GM18508 (cell line): ENCODE measurements at regions not wholly inside any gene's neighbourhood (a gene's known extent, or its start where the extent isn't known, plus 50 kb on each side); places are given as distances from the start of the nearest gene placed in this dataset.

Experiments used
- ATAC-seq: cut with Tn5 transposase; IDR thresholded peaks from one replicate; pipeline ENCODE4 v1.9.1; 2021; ENCODE audit warnings: moderate number of reproducible peaks; ENCODE audit not compliant: insufficient read depth, unreplicated experiment

- ATAC-seq, result no peak
Observed at GRCh38 chr15:93271871-93272270, 182.9 kb upstream of the RGMA start.

GRCh38 chr15:93270937-93271467 lies 182.0 kb upstream of the RGMA start:
- no peak for ATAC-seq

- no peak for ATAC-seq
Observed at GRCh38 chr15:93268066-93268465, 179.1 kb upstream of the RGMA start.

- ATAC-seq, result no peak
Observed at GRCh38 chr15:93266291-93266690, 177.3 kb upstream of the RGMA start.

- no peak for ATAC-seq
Observed at GRCh38 chr15:93265111-93265556, 176.1 kb upstream of the RGMA start.

- no peak for ATAC-seq
Observed at GRCh38 chr15:93261845-93262244, 172.8 kb upstream of the RGMA start.

- no peak for ATAC-seq
Observed at GRCh38 chr15:93257920-93258319, 168.9 kb upstream of the RGMA start.

- ATAC-seq, result no peak
Observed at GRCh38 chr15:93253681-93254080, 164.7 kb upstream of the RGMA start.

- no peak for ATAC-seq
Observed at GRCh38 chr15:93252780-93253179, 163.8 kb upstream of the RGMA start.

- ATAC-seq, result no peak
Observed at GRCh38 chr15:93250950-93251349, 161.9 kb upstream of the RGMA start.

- ATAC-seq, result no peak
Observed at GRCh38 chr15:93250209-93250608, 161.2 kb upstream of the RGMA start.

GRCh38 chr15:93249623-93250022 lies 160.6 kb upstream of the RGMA start:
- ATAC-seq, result no peak

GRCh38 chr15:93247466-93248121 lies 158.6 kb upstream of the RGMA start:
- ATAC-seq, result no peak

GRCh38 chr15:93246266-93247242 lies 157.5 kb upstream of the RGMA start:
- no peak for ATAC-seq

- no peak for ATAC-seq
Observed at GRCh38 chr15:93245661-93246042, 156.6 kb upstream of the RGMA start.

GRCh38 chr15:93244696-93245660 lies 156.0 kb upstream of the RGMA start:
- no peak for ATAC-seq

GRCh38 chr15:93243573-93243972 lies 154.6 kb upstream of the RGMA start:
- no peak for ATAC-seq

GRCh38 chr15:93241696-93242585 lies 152.9 kb upstream of the RGMA start:
- ATAC-seq, result no peak

- no peak for ATAC-seq
Observed at GRCh38 chr15:93239993-93240392, 151.0 kb upstream of the RGMA start.
